ENCODE measurements at regions not wholly inside any gene's neighbourhood (a gene's known extent, or its start where the extent isn't known, plus 50 kb on each side); places are given as distances from the start of the nearest gene placed in this dataset.

DNA sequence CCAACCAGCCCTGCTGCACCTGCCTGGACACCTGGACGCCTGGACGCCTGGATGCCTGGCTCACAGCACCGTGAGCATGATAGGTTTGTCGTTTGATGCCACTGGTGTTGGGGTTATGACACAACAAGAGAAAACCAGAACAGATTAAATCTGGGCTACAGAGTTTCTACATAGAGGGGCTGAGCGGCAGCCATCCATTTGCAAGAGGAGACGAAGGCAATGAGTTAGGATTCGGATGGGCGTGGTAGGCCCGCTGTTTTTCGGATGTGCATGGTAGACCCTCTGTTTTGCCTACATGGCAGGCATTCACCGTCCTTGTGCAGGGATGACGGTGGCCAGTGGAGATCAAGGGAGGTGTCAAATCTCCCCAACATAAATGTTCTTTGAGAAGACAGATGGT lies 121.5 kb upstream of the RNF32 start:
- no peak overlapping the region for H2AK9ac ChIP-seq (replicated peaks; ENCODE audit: low read depth, low read length, poor library complexity)
- no peak overlapping the region for H4K8ac ChIP-seq (ENCODE audit: low read depth in 2 of 2, low read length in 2 of 2)
- H3K18ac ChIP-seq (ENCODE audit: low read depth, low read length) = no peak overlapping the region
- H3K23ac ChIP-seq (ENCODE audit: low read depth, low read length) = no peak overlapping the region
- H2AFZ ChIP-seq (replicated peaks; ENCODE audit: low read length, poor library complexity) = no peak overlapping the region
- H4K20me1 ChIP-seq (ENCODE audit: insufficient read depth, low read length) = no peaks in the 10 kb centered on the region
- H3K4me2 ChIP-seq (ENCODE audit: low read depth, low read length) = no peak overlapping the region
- no peak overlapping the region for H2BK5ac ChIP-seq (ENCODE audit: low read depth, low read length, poor library complexity, severe bottlenecking)
- H3K27ac ChIP-seq (ENCODE audit: insufficient read depth, low read length) = no peak overlapping the region
- no peak overlapping the region for H2BK15ac ChIP-seq (ENCODE audit: low read depth, low read length)
- intact Hi-C loops (cut with micrococcal nuclease) = no loop called here
- peaks cover 16% of the 10 kb centered on the region for H3K9me3 ChIP-seq (ENCODE audit: control insufficient read depth, insufficient read depth, low read length)
- no peak overlapping the region for H3K14ac ChIP-seq (replicated peaks; ENCODE audit: low read depth, low read length)
- no peaks in the 10 kb centered on the region for H3K4me1 ChIP-seq (ENCODE audit: control insufficient read depth, insufficient read depth, low read length)
- H3K9ac ChIP-seq (ENCODE audit: low read depth, low read length) = no peak overlapping the region
- ChIA-PET POLR2A (ENCODE audit: unreplicated experiment) (no interaction called here), CTCF (no interaction called here)
- in situ Hi-C loops (cut with MboI; ENCODE audit: low sequenced_read_pairs) = no loop called here
- DNase-seq (no peak), ATAC-seq (ENCODE audit: low read depth) (no peak)
- WGBS, 2 experiments (ENCODE audit: extremely low coverage in 2 of 2, insufficient read length in 1 of 2) = 88% methylated on average over 7 of the region's 12 CpGs; no CpG with 5 or more reads in 1 of the 2 experiments
- H3K4me3 ChIP-seq (ENCODE audit: insufficient read depth, low read depth, low read length) = no peak overlapping the region
- no peaks in the 10 kb centered on the region for H3K79me1 ChIP-seq (ENCODE audit: low read depth in 1 of 2, low read length in 2 of 2)
- no peaks in the 10 kb centered on the region for H3K27me3 ChIP-seq (ENCODE audit: control insufficient read depth, insufficient read depth, low read length)
- no TSS peak for BruUV-seq (replicated peaks)
- H3K4ac ChIP-seq (ENCODE audit: low read depth, low read length) = no peak overlapping the region
- no peaks in the 10 kb centered on the region for H3K36me3 ChIP-seq (ENCODE audit: control insufficient read depth, insufficient read depth, low read length)
- H2BK20ac ChIP-seq (ENCODE audit: low read depth, low read length) = no peak overlapping the region
- H3K56ac ChIP-seq (ENCODE audit: extremely low read depth, insufficient read depth, low read length) = no peak overlapping the region
- H4K91ac ChIP-seq (ENCODE audit: insufficient read depth, low read depth, low read length) = no peak overlapping the region
- no peak overlapping the region for H2BK120ac ChIP-seq (ENCODE audit: low read depth, low read length)
- no peak overlapping the region for H4K5ac ChIP-seq (ENCODE audit: low read depth, low read length)
- H2AK5ac ChIP-seq (ENCODE audit: low read depth, low read length) = no peak overlapping the region
- TF ChIP-seq, protein P1, sequence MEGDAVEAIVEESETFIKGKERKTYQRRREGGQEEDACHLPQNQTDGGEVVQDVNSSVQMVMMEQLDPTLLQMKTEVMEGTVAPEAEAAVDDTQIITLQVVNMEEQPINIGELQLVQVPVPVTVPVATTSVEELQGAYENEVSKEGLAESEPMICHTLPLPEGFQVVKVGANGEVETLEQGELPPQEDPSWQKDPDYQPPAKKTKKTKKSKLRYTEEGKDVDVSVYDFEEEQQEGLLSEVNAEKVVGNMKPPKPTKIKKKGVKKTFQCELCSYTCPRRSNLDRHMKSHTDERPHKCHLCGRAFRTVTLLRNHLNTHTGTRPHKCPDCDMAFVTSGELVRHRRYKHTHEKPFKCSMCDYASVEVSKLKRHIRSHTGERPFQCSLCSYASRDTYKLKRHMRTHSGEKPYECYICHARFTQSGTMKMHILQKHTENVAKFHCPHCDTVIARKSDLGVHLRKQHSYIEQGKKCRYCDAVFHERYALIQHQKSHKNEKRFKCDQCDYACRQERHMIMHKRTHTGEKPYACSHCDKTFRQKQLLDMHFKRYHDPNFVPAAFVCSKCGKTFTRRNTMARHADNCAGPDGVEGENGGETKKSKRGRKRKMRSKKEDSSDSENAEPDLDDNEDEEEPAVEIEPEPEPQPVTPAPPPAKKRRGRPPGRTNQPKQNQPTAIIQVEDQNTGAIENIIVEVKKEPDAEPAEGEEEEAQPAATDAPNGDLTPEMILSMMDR (conservative IDR thresholded peaks at IDR 0.05; ENCODE audit: low read depth, low read length) = no peak
- no peak for TF ChIP-seq NFE2L2 (IDR thresholded peaks at IDR 0.05; ENCODE audit: low read depth, low read length)
- no peak for TF ChIP-seq BHLHE40 (IDR thresholded peaks at IDR 0.05; ENCODE audit: low read depth, low read length)
- no peak for TF ChIP-seq RAD21 (IDR thresholded peaks at IDR 0.05; ENCODE audit: low read length)
- dilution Hi-C loops (cut with HindIII; ENCODE audit: low sequenced_read_pairs, unreplicated experiment) = no loop called here
- H3K9me1 ChIP-seq (ENCODE audit: insufficient read depth, low read length) = no peaks in the 10 kb centered on the region
